Activated CD8-positive, alpha-beta T cell treated with anti-CD3 and anti-CD28 coated beads for 36 hours (primary cell): ENCODE measurements at regions not wholly inside any gene's neighbourhood (a gene's known extent, or its start where the extent isn't known, plus 50 kb on each side); places are given as distances from the start of the nearest gene placed in this dataset.

ENCODE experiments used
- ATAC-seq: fragments of 200-7000 bp; cut with Tn5 transposase; one replicate; pipeline ENCODE4 v1.10.0; 2021; ENCODE audit warnings: mild to moderate bottlenecking, moderate library complexity
- CTCF ChIA-PET: fragments of 350-600 bp; sonication (Branson Sonifier 250); formaldehyde crosslinking; loops from one replicate; lab custom pipeline; 2021; ENCODE audit warnings: antibody characterized with exemption; lab: Charles Lee
- POLR2A ChIA-PET: fragments of 350-600 bp; sonication (Branson Sonifier 250); formaldehyde crosslinking; loops from one replicate; lab custom pipeline; 2021; ENCODE audit warnings: antibody characterized with exemption; lab: Charles Lee
- DNase-seq: peaks from one replicate; pipeline ENCODE4 v3.0.0-alpha.2; 2020
- H3K27ac Mint-ChIP-seq: one replicate; pipeline ENCODE4 v1.8.0; 2021; ENCODE audit warnings: mild to moderate bottlenecking, mixed read lengths
- H3K27me3 Mint-ChIP-seq: one replicate; pipeline ENCODE4 v1.8.0; 2021; ENCODE audit warnings: mixed read lengths
- H3K36me3 Mint-ChIP-seq: one replicate; pipeline ENCODE4 v1.8.0; 2021; ENCODE audit warnings: low read depth, mixed read lengths
- H3K4me1 Mint-ChIP-seq: one replicate; pipeline ENCODE4 v1.8.0; 2021; ENCODE audit warnings: low read depth, mixed read lengths
- H3K4me3 Mint-ChIP-seq: one replicate; pipeline ENCODE4 v1.8.0; 2021; ENCODE audit warnings: mild to moderate bottlenecking, moderate library complexity, mixed read lengths
- H3K9me3 Mint-ChIP-seq: one replicate; pipeline ENCODE4 v1.8.0; 2021; ENCODE audit warnings: mixed read lengths
- intact Hi-C: fragments of 100-400 bp; cut with micrococcal nuclease; formaldehyde crosslinking; loops from one replicate; pipeline ENCODE4 v1.10.0; 2022
- TF ChIP-seq, protein P1 (sequence below): fragments of 200-600 bp; IDR thresholded peaks from one replicate; pipeline ENCODE4 v1.8.0; 2022; ENCODE audit warnings: antibody characterized with exemption, mild to moderate bottlenecking

DNA sequence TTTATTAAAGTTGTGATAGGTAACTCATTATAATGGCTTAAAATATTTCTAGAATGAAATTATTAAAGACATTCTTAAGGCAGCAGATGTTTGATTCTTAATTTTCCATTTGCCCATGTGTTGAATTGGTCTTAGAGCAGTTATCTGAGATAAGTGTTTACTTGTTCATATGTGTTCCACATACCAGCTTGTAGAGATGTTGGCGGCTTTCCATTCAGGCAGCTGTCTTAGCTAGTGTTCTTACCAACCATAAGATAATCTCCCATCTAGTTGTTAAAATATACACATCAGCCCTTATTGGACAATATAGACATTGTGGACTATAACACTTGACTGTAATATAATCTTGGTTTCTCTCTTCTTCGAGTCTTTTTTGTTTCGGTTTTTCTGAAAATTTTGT, 1372.9 kb upstream of the ADGRL2 start:
- TF ChIP-seq, protein P1, sequence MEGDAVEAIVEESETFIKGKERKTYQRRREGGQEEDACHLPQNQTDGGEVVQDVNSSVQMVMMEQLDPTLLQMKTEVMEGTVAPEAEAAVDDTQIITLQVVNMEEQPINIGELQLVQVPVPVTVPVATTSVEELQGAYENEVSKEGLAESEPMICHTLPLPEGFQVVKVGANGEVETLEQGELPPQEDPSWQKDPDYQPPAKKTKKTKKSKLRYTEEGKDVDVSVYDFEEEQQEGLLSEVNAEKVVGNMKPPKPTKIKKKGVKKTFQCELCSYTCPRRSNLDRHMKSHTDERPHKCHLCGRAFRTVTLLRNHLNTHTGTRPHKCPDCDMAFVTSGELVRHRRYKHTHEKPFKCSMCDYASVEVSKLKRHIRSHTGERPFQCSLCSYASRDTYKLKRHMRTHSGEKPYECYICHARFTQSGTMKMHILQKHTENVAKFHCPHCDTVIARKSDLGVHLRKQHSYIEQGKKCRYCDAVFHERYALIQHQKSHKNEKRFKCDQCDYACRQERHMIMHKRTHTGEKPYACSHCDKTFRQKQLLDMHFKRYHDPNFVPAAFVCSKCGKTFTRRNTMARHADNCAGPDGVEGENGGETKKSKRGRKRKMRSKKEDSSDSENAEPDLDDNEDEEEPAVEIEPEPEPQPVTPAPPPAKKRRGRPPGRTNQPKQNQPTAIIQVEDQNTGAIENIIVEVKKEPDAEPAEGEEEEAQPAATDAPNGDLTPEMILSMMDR = no peak
- intact Hi-C loops = no loop called here
- Mint-ChIP-seq H3K4me3 (no peak overlapping the region), H3K9me3 (peaks cover 4% of the 10 kb centered on the region), H3K27me3 (no peaks in the 10 kb centered on the region), H3K4me1 (no peaks in the 10 kb centered on the region), H3K36me3 (no peaks in the 10 kb centered on the region), H3K27ac (no peak overlapping the region)
- ATAC-seq = no peak
- POLR2A ChIA-PET = no interaction called here
- DNase-seq = no peak
- CTCF ChIA-PET = no interaction called here

DNA sequence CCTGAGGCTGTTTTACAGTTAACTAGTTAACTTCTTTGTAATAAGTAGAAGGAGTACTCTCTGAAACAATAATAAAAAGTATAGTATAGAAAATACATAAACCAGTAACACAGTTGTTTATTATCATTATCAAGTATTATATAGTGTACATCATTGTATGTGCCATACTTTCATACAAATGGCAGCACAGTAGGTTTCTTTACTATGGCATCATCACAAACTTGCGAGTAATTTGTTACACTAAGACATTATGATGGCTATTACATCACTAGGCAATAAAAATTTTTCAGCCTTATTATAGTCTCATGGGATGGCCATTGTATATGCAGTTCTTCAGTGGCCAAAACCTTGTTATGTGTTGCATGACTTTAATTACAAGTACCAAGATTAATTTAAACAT, 1376.5 kb upstream of the ADGRL2 start:
- POLR2A ChIA-PET = no interaction called here

DNA sequence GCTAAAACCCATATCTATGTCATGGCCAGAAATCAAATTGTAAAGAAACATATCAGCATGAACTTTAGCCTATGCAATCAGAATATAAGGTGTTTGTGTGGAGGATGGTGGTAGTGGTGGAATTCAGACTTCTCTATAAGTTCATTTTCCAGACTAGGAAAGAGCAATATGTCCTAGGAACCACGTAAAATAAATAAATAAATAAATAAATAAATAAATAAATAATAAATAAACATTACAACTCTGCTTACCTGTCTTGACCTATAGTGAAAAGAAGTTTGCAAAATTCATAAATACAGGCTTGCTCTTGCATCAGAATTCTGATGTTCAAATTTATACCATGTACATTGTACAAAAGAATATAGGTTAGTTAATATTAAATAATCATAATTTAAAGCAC, 1382.6 kb upstream of the ADGRL2 start:
- Mint-ChIP-seq H3K4me3 (no peak overlapping the region), H3K9me3 (peaks cover 10% of the 10 kb centered on the region), H3K36me3 (no peaks in the 10 kb centered on the region), H3K4me1 (no peaks in the 10 kb centered on the region), H3K27me3 (no peaks in the 10 kb centered on the region), H3K27ac (no peak overlapping the region)
- ATAC-seq (no peak), DNase-seq (no peak)
- ChIA-PET CTCF (no interaction called here), POLR2A (no interaction called here)
- intact Hi-C loops = no loop called here
- TF ChIP-seq, protein P1 = no peak

More for the DNA sequence above, 1376.5 kb upstream of the ADGRL2 start:
- Mint-ChIP-seq H3K9me3 (no peaks in the 10 kb centered on the region), H3K27me3 (no peaks in the 10 kb centered on the region), H3K27ac (no peak overlapping the region), H3K4me1 (no peaks in the 10 kb centered on the region), H3K36me3 (no peaks in the 10 kb centered on the region), H3K4me3 (no peak overlapping the region)
- ATAC-seq (no peak), DNase-seq (no peak)
- intact Hi-C loops = no loop called here
- TF ChIP-seq, protein P1 = no peak
- CTCF ChIA-PET = no interaction called here

DNA sequence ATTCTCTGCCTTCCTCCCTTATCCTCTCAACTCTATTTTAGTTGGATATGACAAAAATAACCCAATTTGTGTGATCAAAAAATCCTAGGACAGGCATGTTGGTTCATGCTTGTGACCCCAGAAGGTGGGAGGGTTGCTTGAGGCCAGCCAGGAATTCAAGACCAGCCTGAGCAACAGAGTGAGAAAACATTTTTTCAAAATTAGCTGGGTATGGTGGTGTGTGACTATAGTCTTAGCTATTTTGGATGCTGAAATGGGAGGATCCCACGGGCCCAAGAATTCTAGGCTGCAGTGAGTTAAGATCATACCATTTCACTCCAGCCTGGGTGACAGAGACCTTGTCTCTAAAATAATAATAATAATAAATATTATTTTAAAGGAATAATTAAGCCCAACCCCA, 1383.1 kb upstream of the ADGRL2 start:
- H3K4me3 Mint-ChIP-seq = no peak overlapping the region
- intact Hi-C loops = no loop called here
- no peaks in the 10 kb centered on the region for H3K27me3 Mint-ChIP-seq
- no peak for DNase-seq
- CTCF ChIA-PET = no interaction called here
- no peaks in the 10 kb centered on the region for H3K4me1 Mint-ChIP-seq
- H3K9me3 Mint-ChIP-seq = peaks cover 10% of the 10 kb centered on the region
- no peak overlapping the region for H3K27ac Mint-ChIP-seq
- POLR2A ChIA-PET = no interaction called here
- ATAC-seq = no peak
- no peaks in the 10 kb centered on the region for H3K36me3 Mint-ChIP-seq
- TF ChIP-seq, protein P1 = no peak

DNA sequence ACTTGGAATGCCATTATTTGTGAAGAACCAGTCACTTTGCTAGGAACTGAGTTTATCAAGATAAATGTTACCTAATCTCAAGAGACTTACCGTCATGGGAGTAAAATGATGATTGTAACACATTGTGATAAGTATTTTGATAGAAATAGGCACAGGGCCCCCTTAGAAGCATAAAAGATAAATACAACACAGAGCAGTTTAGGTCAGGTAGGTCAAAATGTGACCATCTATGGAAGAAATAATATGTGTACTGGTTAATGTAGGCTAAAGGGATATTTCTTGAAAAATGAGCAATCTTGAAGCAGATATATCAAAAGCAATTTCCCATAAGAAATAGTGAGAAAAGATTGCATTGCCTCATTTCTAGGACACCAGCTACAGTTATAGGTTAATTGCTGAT, 1386.8 kb upstream of the ADGRL2 start:
- Mint-ChIP-seq H3K27me3 (no peaks in the 10 kb centered on the region), H3K4me1 (no peaks in the 10 kb centered on the region), H3K27ac (no peak overlapping the region), H3K9me3 (peaks cover 12% of the 10 kb centered on the region), H3K4me3 (no peak overlapping the region), H3K36me3 (no peaks in the 10 kb centered on the region)
- ATAC-seq = no peak
- ChIA-PET POLR2A (no interaction called here), CTCF (no interaction called here)
- intact Hi-C loops = no loop called here
- no peak for DNase-seq
- TF ChIP-seq, protein P1 = no peak
